K562 (cell line): ENCODE measurements at regions not wholly inside any gene's neighbourhood (a gene's known extent, or its start where the extent isn't known, plus 50 kb on each side); places are given as distances from the start of the nearest gene placed in this dataset.

Experiments used
- CREB1 ChIP-seq, 2 experiments: sonication (generic) in 1 of 2; formaldehyde crosslinking in 1 of 2; IDR thresholded peaks; 2 replicates each; pipeline versions ENCODE4 v1.6.1 to v1.8.0; 2012 to 2022; ENCODE audit warnings: inconsistent platforms in 1 of 2, mild to moderate bottlenecking in 1 of 2, missing genetic modification reagents in 1 of 2, moderate library complexity in 1 of 2
- FOXJ3 ChIP-seq: sonication (generic); formaldehyde crosslinking; IDR thresholded peaks from 2 replicates; pipeline ENCODE4 v1.4.0; 2020; ENCODE audit warnings: mild to moderate bottlenecking, missing genetic modification reagents
- JUND ChIP-seq, 2 experiments: IDR thresholded peaks; 2 replicates in 1 of 2; 3 replicates in 1 of 2; pipeline ENCODE4 v1.6.1; 2011; ENCODE audit warnings: borderline replicate concordance in 2 of 2, low read depth in 2 of 2, low read length in 2 of 2, improper control_type of control experiment in 1 of 2, missing biosample characterization in 1 of 2, missing genetic modification characterization in 1 of 2, missing genetic modification reagents in 1 of 2
- KAT7 ChIP-seq: sonication (generic); formaldehyde crosslinking; IDR thresholded peaks from 2 replicates; pipeline ENCODE4 v1.8.0; 2022; ENCODE audit warnings: missing genetic modification reagents, mild to moderate bottlenecking, borderline replicate concordance
- POLR2AphosphoS2 ChIP-seq: IDR thresholded peaks from 2 replicates; pipeline ENCODE4 v1.6.1; 2012; ENCODE audit warnings: low read length, improper control_type of control experiment
- SMARCB1 ChIP-seq: IDR thresholded peaks from 2 replicates; pipeline ENCODE4 v1.6.1; 2011; ENCODE audit warnings: improper control_type of control experiment, low read depth; ENCODE audit not compliant: insufficient read length
- TAF1 ChIP-seq: IDR thresholded peaks from 2 replicates; pipeline ENCODE4 v1.6.1; 2011; ENCODE audit warnings: mild to moderate bottlenecking, low read length, moderate library complexity; ENCODE audit not compliant: insufficient read depth, control insufficient read depth, severe bottlenecking; ENCODE audit errors: extremely low read depth
- ZBTB1 ChIP-seq: sonication (generic); formaldehyde crosslinking; IDR thresholded peaks from 2 replicates; pipeline ENCODE4 v1.8.1; 2023; ENCODE audit warnings: missing genetic modification reagents, low read depth, mild to moderate bottlenecking, borderline replicate concordance
- ZNF121 ChIP-seq: sonication (generic); formaldehyde crosslinking; conservative IDR thresholded peaks from 2 replicates; pipeline ENCODE4 v1.8.0; 2022; ENCODE audit warnings: missing genetic modification reagents
- TF ChIP-seq, protein P1 (sequence below), 3 experiments: IDR thresholded peaks in 2 of 3; conservative IDR thresholded peaks in 1 of 3; 2 replicates each; pipeline ENCODE4 v1.5.1; 2011 to 2012; ENCODE audit warnings: low read length in 3 of 3, mild to moderate bottlenecking in 3 of 3, control low read depth in 2 of 3, improper control_type of control experiment in 1 of 3, inconsistent platforms in 1 of 3, low read depth in 1 of 3, mixed read lengths in 1 of 3, moderate library complexity in 1 of 3; ENCODE audit not compliant: insufficient read depth in 2 of 3
- TF ChIP-seq, protein P2 (sequence below), 2 experiments: fragments of 450-650 bp; formaldehyde crosslinking in 1 of 2; IDR thresholded peaks; 2 replicates each; pipeline versions ENCODE4 v1.4.0 to v1.6.1; 2014 to 2020; ENCODE audit warnings: mild to moderate bottlenecking in 2 of 2, borderline replicate concordance in 1 of 2, low read depth in 1 of 2
- TF ChIP-seq, protein P3 (sequence below): sonication (generic); formaldehyde crosslinking; IDR thresholded peaks from 2 replicates; pipeline ENCODE4 v1.8.0; 2022; ENCODE audit warnings: mild to moderate bottlenecking, missing genetic modification reagents

DNA sequence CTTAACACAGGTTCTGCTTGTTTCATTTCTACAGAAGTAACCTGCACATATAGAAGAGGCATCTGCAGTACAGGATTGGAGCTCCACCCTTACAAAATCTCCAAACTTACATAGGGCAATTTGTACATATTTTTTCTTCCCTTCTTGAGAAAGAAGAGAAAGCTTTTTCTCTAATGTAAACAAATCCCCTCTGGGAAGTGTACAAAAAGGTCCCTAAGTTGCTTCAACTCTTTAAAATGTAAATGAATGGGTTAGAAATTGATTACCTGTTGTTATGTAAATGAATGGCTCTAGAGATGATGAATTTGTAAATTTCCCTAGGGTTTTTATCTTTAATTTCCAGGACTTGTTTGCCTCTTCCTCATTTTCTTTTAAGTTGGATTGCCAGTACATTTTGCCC lies 1183.7 kb downstream of the MRPL39 start:
- TF ChIP-seq POLR2AphosphoS2 (no peak), KAT7 (CRISPR knock-in tag) (no peak), ZBTB1 (no peak), JUND (IDR thresholded peaks at IDR 0.05; ENCODE audit: borderline replicate concordance, low read depth, low read length) (no peak), JUND (tag; IDR thresholded peaks at IDR 0.05; ENCODE audit: borderline replicate concordance, low read depth, low read length) (no peak), FOXJ3 (CRISPR knock-in tag) (no peak), CREB1 (IDR thresholded peaks at IDR 0.05) (no peak), CREB1 (CRISPR knock-in tag; IDR thresholded peaks at IDR 0.05) (no peak), ZNF121 (CRISPR knock-in tag) (no peak), TAF1 (no peak), SMARCB1 (no peak)
- TF ChIP-seq, protein P1, sequence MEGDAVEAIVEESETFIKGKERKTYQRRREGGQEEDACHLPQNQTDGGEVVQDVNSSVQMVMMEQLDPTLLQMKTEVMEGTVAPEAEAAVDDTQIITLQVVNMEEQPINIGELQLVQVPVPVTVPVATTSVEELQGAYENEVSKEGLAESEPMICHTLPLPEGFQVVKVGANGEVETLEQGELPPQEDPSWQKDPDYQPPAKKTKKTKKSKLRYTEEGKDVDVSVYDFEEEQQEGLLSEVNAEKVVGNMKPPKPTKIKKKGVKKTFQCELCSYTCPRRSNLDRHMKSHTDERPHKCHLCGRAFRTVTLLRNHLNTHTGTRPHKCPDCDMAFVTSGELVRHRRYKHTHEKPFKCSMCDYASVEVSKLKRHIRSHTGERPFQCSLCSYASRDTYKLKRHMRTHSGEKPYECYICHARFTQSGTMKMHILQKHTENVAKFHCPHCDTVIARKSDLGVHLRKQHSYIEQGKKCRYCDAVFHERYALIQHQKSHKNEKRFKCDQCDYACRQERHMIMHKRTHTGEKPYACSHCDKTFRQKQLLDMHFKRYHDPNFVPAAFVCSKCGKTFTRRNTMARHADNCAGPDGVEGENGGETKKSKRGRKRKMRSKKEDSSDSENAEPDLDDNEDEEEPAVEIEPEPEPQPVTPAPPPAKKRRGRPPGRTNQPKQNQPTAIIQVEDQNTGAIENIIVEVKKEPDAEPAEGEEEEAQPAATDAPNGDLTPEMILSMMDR (IDR thresholded peaks at IDR 0.05 in 2 of 3, conservative IDR thresholded peaks at IDR 0.05 in 1 of 3; ENCODE audit: insufficient read depth in 2 of 3, low read depth in 1 of 3, low read length in 3 of 3): no peak
- TF ChIP-seq, protein P2, sequence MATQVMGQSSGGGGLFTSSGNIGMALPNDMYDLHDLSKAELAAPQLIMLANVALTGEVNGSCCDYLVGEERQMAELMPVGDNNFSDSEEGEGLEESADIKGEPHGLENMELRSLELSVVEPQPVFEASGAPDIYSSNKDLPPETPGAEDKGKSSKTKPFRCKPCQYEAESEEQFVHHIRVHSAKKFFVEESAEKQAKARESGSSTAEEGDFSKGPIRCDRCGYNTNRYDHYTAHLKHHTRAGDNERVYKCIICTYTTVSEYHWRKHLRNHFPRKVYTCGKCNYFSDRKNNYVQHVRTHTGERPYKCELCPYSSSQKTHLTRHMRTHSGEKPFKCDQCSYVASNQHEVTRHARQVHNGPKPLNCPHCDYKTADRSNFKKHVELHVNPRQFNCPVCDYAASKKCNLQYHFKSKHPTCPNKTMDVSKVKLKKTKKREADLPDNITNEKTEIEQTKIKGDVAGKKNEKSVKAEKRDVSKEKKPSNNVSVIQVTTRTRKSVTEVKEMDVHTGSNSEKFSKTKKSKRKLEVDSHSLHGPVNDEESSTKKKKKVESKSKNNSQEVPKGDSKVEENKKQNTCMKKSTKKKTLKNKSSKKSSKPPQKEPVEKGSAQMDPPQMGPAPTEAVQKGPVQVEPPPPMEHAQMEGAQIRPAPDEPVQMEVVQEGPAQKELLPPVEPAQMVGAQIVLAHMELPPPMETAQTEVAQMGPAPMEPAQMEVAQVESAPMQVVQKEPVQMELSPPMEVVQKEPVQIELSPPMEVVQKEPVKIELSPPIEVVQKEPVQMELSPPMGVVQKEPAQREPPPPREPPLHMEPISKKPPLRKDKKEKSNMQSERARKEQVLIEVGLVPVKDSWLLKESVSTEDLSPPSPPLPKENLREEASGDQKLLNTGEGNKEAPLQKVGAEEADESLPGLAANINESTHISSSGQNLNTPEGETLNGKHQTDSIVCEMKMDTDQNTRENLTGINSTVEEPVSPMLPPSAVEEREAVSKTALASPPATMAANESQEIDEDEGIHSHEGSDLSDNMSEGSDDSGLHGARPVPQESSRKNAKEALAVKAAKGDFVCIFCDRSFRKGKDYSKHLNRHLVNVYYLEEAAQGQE (IDR thresholded peaks at IDR 0.05; ENCODE audit: borderline replicate concordance): no peak
- TF ChIP-seq, protein P2 (CRISPR knock-in tag; IDR thresholded peaks at IDR 0.05; ENCODE audit: low read depth): no peak
- TF ChIP-seq, protein P3, sequence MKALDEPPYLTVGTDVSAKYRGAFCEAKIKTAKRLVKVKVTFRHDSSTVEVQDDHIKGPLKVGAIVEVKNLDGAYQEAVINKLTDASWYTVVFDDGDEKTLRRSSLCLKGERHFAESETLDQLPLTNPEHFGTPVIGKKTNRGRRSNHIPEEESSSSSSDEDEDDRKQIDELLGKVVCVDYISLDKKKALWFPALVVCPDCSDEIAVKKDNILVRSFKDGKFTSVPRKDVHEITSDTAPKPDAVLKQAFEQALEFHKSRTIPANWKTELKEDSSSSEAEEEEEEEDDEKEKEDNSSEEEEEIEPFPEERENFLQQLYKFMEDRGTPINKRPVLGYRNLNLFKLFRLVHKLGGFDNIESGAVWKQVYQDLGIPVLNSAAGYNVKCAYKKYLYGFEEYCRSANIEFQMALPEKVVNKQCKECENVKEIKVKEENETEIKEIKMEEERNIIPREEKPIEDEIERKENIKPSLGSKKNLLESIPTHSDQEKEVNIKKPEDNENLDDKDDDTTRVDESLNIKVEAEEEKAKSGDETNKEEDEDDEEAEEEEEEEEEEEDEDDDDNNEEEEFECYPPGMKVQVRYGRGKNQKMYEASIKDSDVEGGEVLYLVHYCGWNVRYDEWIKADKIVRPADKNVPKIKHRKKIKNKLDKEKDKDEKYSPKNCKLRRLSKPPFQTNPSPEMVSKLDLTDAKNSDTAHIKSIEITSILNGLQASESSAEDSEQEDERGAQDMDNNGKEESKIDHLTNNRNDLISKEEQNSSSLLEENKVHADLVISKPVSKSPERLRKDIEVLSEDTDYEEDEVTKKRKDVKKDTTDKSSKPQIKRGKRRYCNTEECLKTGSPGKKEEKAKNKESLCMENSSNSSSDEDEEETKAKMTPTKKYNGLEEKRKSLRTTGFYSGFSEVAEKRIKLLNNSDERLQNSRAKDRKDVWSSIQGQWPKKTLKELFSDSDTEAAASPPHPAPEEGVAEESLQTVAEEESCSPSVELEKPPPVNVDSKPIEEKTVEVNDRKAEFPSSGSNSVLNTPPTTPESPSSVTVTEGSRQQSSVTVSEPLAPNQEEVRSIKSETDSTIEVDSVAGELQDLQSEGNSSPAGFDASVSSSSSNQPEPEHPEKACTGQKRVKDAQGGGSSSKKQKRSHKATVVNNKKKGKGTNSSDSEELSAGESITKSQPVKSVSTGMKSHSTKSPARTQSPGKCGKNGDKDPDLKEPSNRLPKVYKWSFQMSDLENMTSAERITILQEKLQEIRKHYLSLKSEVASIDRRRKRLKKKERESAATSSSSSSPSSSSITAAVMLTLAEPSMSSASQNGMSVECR (CRISPR knock-in tag): no peak
